GM21360 (cell line): ENCODE measurements at regions not wholly inside any gene's neighbourhood (a gene's known extent, or its start where the extent isn't known, plus 50 kb on each side); places are given as distances from the start of the nearest gene placed in this dataset.

Experiments
- ATAC-seq: cut with Tn5 transposase; IDR thresholded peaks from one replicate; pipeline ENCODE4 v1.9.1; 2021; ENCODE audit warnings: mild to moderate bottlenecking, moderate library complexity; ENCODE audit not compliant: unreplicated experiment

GRCh38 chr11:92382311-92382710, 157.7 kb downstream of the FAT3 start:
- no peak for ATAC-seq

- ATAC-seq, result no peak
Observed at GRCh38 chr11:92383430-92383829, 158.8 kb downstream of the FAT3 start.

DNA sequence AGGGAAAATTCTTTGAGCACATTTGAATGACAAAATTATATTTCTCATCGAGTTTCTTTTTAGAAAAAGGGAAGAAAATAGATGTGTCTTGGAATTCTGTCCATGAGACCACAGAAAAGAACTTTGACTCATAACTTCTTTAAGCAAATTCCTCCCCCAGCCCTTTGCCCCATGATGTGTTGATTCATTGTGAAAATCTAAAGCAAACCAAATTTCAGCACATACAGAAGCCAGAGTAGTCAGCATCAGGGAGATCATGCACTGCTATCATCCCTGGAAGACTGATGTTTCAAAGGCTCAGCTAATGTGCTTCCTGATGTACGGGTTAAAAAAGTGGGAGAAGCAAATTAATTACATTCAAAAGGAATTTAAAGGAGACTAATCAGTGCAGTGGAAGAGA, 159.7 kb downstream of the FAT3 start:
- no peak for ATAC-seq

GRCh38 chr11:92384802-92385201, 160.2 kb downstream of the FAT3 start:
- no peak for ATAC-seq

GRCh38 chr11:92386577-92386976, 162.0 kb downstream of the FAT3 start:
- ATAC-seq, result no peak

DNA sequence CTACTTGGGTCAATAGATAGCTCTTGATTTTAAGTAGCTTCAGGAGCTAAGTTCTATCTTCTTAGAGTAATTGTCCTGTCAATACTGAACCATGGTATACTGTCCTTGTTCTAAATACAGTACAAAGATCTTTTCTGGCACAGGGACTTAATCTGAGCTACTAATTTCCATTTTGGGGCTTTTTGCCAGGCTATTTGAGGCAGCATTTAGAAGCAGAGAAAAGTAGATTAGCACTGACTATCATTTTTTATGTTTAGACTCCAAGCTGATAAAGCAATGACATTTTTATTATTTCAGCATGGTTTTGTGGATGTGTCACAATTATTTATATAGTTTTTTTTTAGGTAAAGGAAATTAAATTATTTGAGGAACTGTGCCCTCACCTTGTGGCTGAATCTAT, 163.2 kb downstream of the FAT3 start:
- ATAC-seq, result no peak

DNA sequence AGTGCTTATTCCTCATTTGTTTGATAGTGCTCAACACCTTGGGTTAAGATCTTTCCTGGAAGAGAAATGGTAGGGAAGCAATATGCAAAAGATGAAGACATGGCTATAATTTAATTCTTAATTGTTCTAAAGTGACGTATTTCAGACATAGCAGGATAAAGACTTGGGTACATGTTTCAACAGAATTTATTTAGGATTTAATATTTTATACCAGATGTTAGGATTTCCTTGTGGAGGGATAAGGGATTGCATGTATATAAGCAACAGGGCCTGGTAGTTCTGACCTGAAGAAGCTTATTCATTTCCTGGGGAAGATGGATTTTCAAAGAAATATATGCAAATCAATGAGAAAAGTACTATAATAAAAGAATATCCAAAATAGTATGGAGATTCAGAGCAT, 163.8 kb downstream of the FAT3 start:
- ATAC-seq, result no peak

- ATAC-seq, result no peak
Observed at GRCh38 chr11:92390783-92391182, 166.2 kb downstream of the FAT3 start.

- no peak for ATAC-seq
Observed at GRCh38 chr11:92391364-92391763, 166.7 kb downstream of the FAT3 start.

DNA sequence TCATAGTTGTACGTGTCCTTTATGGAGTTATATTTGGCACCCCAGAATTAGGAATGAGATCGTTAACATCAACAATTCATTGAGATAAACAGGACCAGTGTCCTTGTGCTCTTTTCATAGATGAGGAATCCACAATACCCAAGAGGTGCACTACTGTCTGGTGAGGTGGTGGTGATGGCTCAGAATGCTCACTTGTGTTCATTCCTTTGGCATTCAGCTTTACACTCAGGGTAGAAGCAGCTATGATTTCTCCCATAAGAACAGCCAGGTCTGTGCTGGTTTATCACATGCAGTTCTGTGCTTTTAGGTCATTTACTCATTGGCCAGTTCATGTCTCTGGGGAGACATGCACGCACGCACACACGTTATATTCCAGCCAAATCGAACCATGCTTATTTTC, 167.2 kb downstream of the FAT3 start:
- ATAC-seq, result no peak

DNA sequence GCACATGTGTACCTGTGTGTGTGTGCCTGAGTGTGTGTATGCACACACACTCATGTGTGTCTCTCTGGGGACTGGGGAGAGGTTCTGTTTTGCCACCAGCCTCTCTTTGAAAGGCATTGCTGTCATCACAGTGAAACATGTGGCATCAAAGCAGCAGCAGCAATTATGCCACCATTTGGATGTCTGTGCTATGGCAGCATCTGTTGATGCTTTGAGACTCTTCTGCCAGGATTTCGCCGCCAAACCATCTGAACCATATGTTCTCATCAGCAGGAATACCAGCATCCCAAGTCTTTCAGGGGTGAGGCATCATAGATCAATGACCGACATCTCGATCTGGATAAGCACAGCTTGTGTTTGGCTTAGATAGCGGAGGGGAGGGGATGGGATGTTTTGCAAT, 168.6 kb downstream of the FAT3 start:
- no peak for ATAC-seq

DNA sequence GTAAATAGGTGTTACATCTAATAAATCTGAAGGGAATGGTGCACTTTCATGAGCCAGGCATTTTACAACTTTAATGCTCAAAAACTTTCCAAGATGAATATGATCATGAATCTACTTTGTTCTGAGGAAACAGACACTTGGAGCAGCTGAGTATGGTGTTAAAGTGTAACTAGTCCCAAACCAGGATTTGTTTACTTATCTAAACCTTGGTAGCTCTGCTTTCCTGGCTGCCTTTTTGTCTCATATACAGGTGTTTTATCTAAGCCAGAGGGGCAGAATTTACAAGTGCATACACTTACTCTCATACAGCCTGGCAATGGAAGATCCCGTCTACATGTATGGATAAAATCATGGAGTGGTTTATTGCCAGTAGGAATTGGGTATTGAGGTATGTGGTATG, 171.5 kb downstream of the FAT3 start:
- no peak for ATAC-seq

GRCh38 chr11:92397221-92397755, 172.7 kb downstream of the FAT3 start:
- ATAC-seq, result no peak

DNA sequence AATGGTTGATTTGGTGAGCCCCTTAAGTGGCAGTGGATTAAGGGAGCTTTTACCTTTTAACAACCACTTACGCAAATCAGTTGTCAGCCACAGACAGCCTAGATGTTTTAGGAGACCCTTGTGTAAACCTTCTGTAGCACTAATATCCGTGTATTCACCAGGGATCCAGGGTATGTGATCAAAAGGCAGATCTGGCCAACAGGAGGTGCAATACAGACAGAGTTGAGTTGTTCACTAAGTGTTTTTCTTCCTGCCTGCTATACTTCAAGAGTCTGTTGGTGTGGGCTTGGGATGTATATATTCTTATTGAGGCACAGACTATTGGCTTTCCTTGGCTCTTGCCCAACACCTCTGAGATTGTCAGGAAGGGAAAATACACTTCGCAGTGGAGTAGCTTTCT, 175.1 kb downstream of the FAT3 start:
- ATAC-seq, result no peak

- no peak for ATAC-seq
Observed at GRCh38 chr11:92401520-92401919, 176.9 kb downstream of the FAT3 start.

- ATAC-seq, result no peak
Observed at GRCh38 chr11:92406472-92406871, 181.9 kb downstream of the FAT3 start.

DNA sequence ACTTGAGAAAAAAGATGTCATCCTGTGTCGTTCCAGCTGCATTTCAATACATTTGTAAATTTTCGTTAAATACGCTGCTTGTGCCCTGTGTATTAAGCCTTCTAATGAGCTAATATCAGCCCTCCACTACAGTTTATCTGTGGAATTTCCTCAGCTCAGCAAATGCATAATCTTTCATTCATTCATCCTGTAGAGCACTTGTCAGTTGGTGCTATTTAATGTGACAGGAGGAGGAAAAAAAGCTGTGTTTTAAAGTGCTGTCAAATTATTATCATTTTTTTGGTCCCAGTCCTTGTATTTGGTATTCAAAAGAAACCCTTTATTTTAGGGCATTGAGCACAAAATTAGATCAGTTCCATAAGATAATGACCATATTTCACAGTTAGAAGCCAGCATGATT, 184.7 kb downstream of the FAT3 start:
- no peak for ATAC-seq

DNA sequence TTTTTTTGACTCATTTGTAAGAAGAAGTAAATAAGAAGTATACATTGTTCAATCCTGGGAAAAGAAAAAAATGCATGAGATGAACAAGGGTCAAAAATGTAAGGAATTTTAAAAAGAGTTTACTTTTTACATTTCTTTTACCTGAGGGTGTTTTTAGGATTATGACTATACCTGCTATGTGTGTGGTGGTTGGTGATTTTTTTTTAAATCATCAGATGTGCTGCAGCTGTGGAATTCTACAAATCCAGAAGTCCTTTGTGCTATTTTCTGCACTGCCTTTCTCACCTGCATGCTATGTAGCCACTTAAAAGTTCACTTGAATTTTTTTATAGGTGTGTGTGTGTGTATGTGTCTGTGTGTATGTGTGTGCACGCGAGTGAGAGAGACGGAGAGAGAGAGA, 185.3 kb downstream of the FAT3 start:
- ATAC-seq, result no peak

- ATAC-seq, result no peak
Observed at GRCh38 chr11:92410526-92410925, 185.9 kb downstream of the FAT3 start.

DNA sequence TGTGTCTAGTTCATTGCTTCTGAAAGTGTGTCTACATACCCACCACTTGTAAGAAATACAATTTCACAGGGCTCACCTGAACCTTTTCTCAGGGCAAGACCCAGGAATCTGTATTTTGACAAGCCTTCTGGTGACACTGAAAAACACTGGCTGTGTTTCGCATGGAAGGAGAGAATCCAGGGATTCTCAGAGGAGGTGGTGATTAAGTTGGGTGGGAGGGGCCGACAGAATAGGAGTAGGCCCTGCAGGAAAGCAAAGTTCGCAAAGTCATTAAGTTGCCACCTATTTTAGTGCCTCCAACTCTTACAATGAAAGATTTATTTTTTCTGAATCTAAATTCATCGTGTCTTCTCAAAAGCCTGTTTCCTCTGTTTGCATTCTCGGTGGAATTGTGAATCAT, 186.8 kb downstream of the FAT3 start:
- no peak for ATAC-seq

GRCh38 chr11:92413757-92414513, 189.3 kb downstream of the FAT3 start:
- peak; percentile 67 for ATAC-seq

GRCh38 chr11:92416971-92417725, 192.5 kb downstream of the FAT3 start:
- no peak for ATAC-seq
